ENCODE measurements at regions not wholly inside any gene's neighbourhood (a gene's known extent, or its start where the extent isn't known, plus 50 kb on each side); places are given as distances from the start of the nearest gene placed in this dataset.

- no peak for TF ChIP-seq ZSCAN29 (IDR thresholded peaks at IDR 0.05)
- no peak for TF ChIP-seq ZBTB33 (CRISPR knock-in tag; IDR thresholded peaks at IDR 0.05)
- no peak for TF ChIP-seq POLR2A (conservative IDR thresholded peaks at IDR 0.05)
- TF ChIP-seq, protein P1, sequence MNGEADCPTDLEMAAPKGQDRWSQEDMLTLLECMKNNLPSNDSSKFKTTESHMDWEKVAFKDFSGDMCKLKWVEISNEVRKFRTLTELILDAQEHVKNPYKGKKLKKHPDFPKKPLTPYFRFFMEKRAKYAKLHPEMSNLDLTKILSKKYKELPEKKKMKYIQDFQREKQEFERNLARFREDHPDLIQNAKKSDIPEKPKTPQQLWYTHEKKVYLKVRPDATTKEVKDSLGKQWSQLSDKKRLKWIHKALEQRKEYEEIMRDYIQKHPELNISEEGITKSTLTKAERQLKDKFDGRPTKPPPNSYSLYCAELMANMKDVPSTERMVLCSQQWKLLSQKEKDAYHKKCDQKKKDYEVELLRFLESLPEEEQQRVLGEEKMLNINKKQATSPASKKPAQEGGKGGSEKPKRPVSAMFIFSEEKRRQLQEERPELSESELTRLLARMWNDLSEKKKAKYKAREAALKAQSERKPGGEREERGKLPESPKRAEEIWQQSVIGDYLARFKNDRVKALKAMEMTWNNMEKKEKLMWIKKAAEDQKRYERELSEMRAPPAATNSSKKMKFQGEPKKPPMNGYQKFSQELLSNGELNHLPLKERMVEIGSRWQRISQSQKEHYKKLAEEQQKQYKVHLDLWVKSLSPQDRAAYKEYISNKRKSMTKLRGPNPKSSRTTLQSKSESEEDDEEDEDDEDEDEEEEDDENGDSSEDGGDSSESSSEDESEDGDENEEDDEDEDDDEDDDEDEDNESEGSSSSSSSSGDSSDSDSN (IDR thresholded peaks at IDR 0.05; ENCODE audit: borderline replicate concordance in 1 of 2, low read depth in 2 of 2, low read length in 2 of 2): no peak
- no peak for TF ChIP-seq RBBP5 (IDR thresholded peaks at IDR 0.05; ENCODE audit: borderline replicate concordance, insufficient read depth, low read length, poor library complexity, severe bottlenecking)
- TF ChIP-seq CBX8 (IDR thresholded peaks at IDR 0.05; ENCODE audit: borderline replicate concordance, extremely low read depth, low read depth, low read length, poor library complexity, severe bottlenecking): no peak
- TF ChIP-seq ZNF274 (IDR thresholded peaks at IDR 0.05; ENCODE audit: borderline replicate concordance, low read depth, low read length): no peak
- TF ChIP-seq DNMT1 (IDR thresholded peaks at IDR 0.05): no peak
- TF ChIP-seq, protein P2, sequence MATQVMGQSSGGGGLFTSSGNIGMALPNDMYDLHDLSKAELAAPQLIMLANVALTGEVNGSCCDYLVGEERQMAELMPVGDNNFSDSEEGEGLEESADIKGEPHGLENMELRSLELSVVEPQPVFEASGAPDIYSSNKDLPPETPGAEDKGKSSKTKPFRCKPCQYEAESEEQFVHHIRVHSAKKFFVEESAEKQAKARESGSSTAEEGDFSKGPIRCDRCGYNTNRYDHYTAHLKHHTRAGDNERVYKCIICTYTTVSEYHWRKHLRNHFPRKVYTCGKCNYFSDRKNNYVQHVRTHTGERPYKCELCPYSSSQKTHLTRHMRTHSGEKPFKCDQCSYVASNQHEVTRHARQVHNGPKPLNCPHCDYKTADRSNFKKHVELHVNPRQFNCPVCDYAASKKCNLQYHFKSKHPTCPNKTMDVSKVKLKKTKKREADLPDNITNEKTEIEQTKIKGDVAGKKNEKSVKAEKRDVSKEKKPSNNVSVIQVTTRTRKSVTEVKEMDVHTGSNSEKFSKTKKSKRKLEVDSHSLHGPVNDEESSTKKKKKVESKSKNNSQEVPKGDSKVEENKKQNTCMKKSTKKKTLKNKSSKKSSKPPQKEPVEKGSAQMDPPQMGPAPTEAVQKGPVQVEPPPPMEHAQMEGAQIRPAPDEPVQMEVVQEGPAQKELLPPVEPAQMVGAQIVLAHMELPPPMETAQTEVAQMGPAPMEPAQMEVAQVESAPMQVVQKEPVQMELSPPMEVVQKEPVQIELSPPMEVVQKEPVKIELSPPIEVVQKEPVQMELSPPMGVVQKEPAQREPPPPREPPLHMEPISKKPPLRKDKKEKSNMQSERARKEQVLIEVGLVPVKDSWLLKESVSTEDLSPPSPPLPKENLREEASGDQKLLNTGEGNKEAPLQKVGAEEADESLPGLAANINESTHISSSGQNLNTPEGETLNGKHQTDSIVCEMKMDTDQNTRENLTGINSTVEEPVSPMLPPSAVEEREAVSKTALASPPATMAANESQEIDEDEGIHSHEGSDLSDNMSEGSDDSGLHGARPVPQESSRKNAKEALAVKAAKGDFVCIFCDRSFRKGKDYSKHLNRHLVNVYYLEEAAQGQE (IDR thresholded peaks at IDR 0.05; ENCODE audit: borderline replicate concordance): no peak
- TF ChIP-seq, protein P2 (CRISPR knock-in tag; IDR thresholded peaks at IDR 0.05; ENCODE audit: low read depth): no peak
- no peak for TF ChIP-seq POLR2AphosphoS5 (IDR thresholded peaks at IDR 0.05; ENCODE audit: control insufficient read depth, insufficient read depth, low read depth, low read length)
- TF ChIP-seq MYC (IDR thresholded peaks at IDR 0.05; ENCODE audit: low read depth, low read length): no peak
- TF ChIP-seq MYC (CRISPR knock-in tag; IDR thresholded peaks at IDR 0.05; ENCODE audit: borderline replicate concordance, low read depth): no peak
- TF ChIP-seq ERF (CRISPR knock-in tag; IDR thresholded peaks at IDR 0.05): no peak
These were observed 381.6 kb upstream of the ID2 start for GRCh38 chr2:8300216-8300615.

Data from K562 (cell line).